H9 (cell line): ENCODE measurements at regions not wholly inside any gene's neighbourhood (a gene's known extent, or its start where the extent isn't known, plus 50 kb on each side); places are given as distances from the start of the nearest gene placed in this dataset.

Experiments
- DNase-seq: peaks from one replicate; pipeline ENCODE4 v3.0.0-alpha.2; 2017
- H2AFZ ChIP-seq: one replicate; pipeline ENCODE4 v1.6.1; 2013; ENCODE audit warnings: mild to moderate bottlenecking, low read length, control low read depth, moderate library complexity
- H2AK5ac ChIP-seq: 2 replicates; pipeline ENCODE4 v1.6.1; 2013; ENCODE audit warnings: low read length, control low read depth, mixed read lengths; ENCODE audit not compliant: insufficient read length
- H2BK120ac ChIP-seq: one replicate; pipeline ENCODE4 v1.6.1; 2013; ENCODE audit warnings: low read depth, mild to moderate bottlenecking, low read length, control low read depth, inconsistent platforms; ENCODE audit not compliant: poor library complexity, severe bottlenecking
- H2BK12ac ChIP-seq: 2 replicates; pipeline ENCODE4 v1.6.1; 2013; ENCODE audit warnings: low read length, control low read depth, mixed read lengths, low read depth; ENCODE audit not compliant: insufficient read length
- H2BK15ac ChIP-seq: 2 replicates; pipeline ENCODE4 v1.6.1; 2013; ENCODE audit warnings: low read depth, low read length, control low read depth
- H2BK20ac ChIP-seq: one replicate; pipeline ENCODE4 v1.6.1; 2013; ENCODE audit warnings: low read depth, mild to moderate bottlenecking, low read length, control low read depth, inconsistent platforms; ENCODE audit not compliant: poor library complexity, severe bottlenecking
- H2BK5ac ChIP-seq: 2 replicates; pipeline ENCODE4 v1.6.1; 2013; ENCODE audit warnings: low read length, control low read depth, mixed read lengths; ENCODE audit not compliant: insufficient read length
- H3K14ac ChIP-seq: 2 replicates; pipeline ENCODE4 v1.6.1; 2013; ENCODE audit warnings: low read length, control low read depth; ENCODE audit not compliant: insufficient read depth
- H3K18ac ChIP-seq: 2 replicates; pipeline ENCODE4 v1.6.1; 2013; ENCODE audit warnings: low read depth, mild to moderate bottlenecking, mixed read lengths, low read length, control low read depth; ENCODE audit not compliant: insufficient read length
- H3K23ac ChIP-seq: 2 replicates; pipeline ENCODE4 v1.6.1; 2013; ENCODE audit warnings: low read length, control low read depth, mixed read lengths, low read depth; ENCODE audit not compliant: insufficient read length
- H3K23me2 ChIP-seq: 2 replicates; pipeline ENCODE4 v1.6.1; 2013; ENCODE audit warnings: low read depth, mild to moderate bottlenecking, mixed read lengths, low read length, control low read depth; ENCODE audit not compliant: insufficient read length, poor library complexity, severe bottlenecking
- H3K27ac ChIP-seq: 2 replicates; pipeline ENCODE4 v1.5.1; 2013; ENCODE audit warnings: low read length, control low read depth, mixed read lengths, low read depth; ENCODE audit not compliant: insufficient read length
- H3K27me3 ChIP-seq: 2 replicates; pipeline ENCODE4 v1.6.1; 2013; ENCODE audit warnings: low read length, control low read depth, inconsistent platforms; ENCODE audit not compliant: insufficient read depth
- H3K4ac ChIP-seq: 2 replicates; pipeline ENCODE4 v1.6.1; 2013; ENCODE audit warnings: low read depth, mild to moderate bottlenecking, control low read depth, inconsistent platforms, low read length, moderate library complexity
- H3K4me1 ChIP-seq: 2 replicates; pipeline ENCODE4 v1.6.1; 2013; ENCODE audit warnings: low read length, control low read depth, inconsistent platforms; ENCODE audit not compliant: insufficient read depth
- H3K4me2 ChIP-seq: 2 replicates; pipeline ENCODE4 v1.6.1; 2013; ENCODE audit warnings: low read length, control low read depth, mixed read lengths; ENCODE audit not compliant: insufficient read length, insufficient read depth
- H3K56ac ChIP-seq: 2 replicates; pipeline ENCODE4 v1.6.1; 2013; ENCODE audit warnings: low read depth, mild to moderate bottlenecking, mixed read lengths, low read length, control low read depth; ENCODE audit not compliant: insufficient read length
- H3K79me1 ChIP-seq: 2 replicates; pipeline ENCODE4 v1.6.1; 2013; ENCODE audit warnings: low read depth, mild to moderate bottlenecking, moderate library complexity, low read length, control low read depth, inconsistent platforms; ENCODE audit not compliant: insufficient read depth, poor library complexity, severe bottlenecking
- H3K79me2 ChIP-seq: 2 replicates; pipeline ENCODE4 v1.6.1; 2013; ENCODE audit warnings: low read length, control low read depth, inconsistent platforms; ENCODE audit not compliant: insufficient read depth
- H3K9ac ChIP-seq: 2 replicates; pipeline ENCODE4 v1.6.1; 2013; ENCODE audit warnings: low read length, control low read depth, mixed read lengths; ENCODE audit not compliant: insufficient read length; ENCODE audit errors: extremely low read depth
- H3K9me3 ChIP-seq: one replicate; pipeline ENCODE4 v1.6.1; 2013; ENCODE audit warnings: low read depth, low read length, inconsistent platforms; ENCODE audit not compliant: control insufficient read depth
- H3T11ph ChIP-seq: one replicate; pipeline ENCODE4 v1.6.1; 2013; ENCODE audit warnings: mild to moderate bottlenecking, low read length, control low read depth, inconsistent platforms
- H4K20me1 ChIP-seq: one replicate; pipeline ENCODE4 v1.6.1; 2013; ENCODE audit not compliant: control insufficient read depth, insufficient read length, insufficient read depth
- H4K5ac ChIP-seq: 2 replicates; pipeline ENCODE4 v1.6.1; 2013; ENCODE audit warnings: low read depth, mild to moderate bottlenecking, mixed read lengths, low read length, control low read depth; ENCODE audit not compliant: insufficient read length
- H4K8ac ChIP-seq: replicated peaks from 2 replicates; pipeline ENCODE4 v1.6.1; 2013; ENCODE audit warnings: low read length, control low read depth, mixed read lengths, low read depth; ENCODE audit not compliant: insufficient read length
- H4K91ac ChIP-seq: 2 replicates; pipeline ENCODE4 v1.6.1; 2013; ENCODE audit warnings: low read depth, mild to moderate bottlenecking, moderate library complexity, mixed read lengths, low read length, control low read depth; ENCODE audit not compliant: insufficient read length
- H3K27ac Mint-ChIP-seq, 3 experiments: 2 replicates in 2 of 3; 3 replicates in 1 of 3; pipeline ENCODE4 v1.8.0; 2020 to 2021; ENCODE audit warnings: mixed read lengths in 3 of 3, mild to moderate bottlenecking in 1 of 3, moderate library complexity in 1 of 3
- H3K27me3 Mint-ChIP-seq: 2 replicates; pipeline ENCODE4 v1.8.0; 2021; ENCODE audit warnings: low read depth, mild to moderate bottlenecking, moderate library complexity, mixed read lengths
- H3K36me3 Mint-ChIP-seq, 3 experiments: 2 replicates in 2 of 3; 3 replicates in 1 of 3; pipeline ENCODE4 v1.8.0; 2020 to 2021; ENCODE audit warnings: low read depth in 3 of 3, mixed read lengths in 3 of 3; ENCODE audit not compliant: insufficient read depth in 1 of 3
- H3K4me1 Mint-ChIP-seq, 2 experiments: 2 replicates each; pipeline ENCODE4 v1.8.0; 2020; ENCODE audit warnings: mixed read lengths in 2 of 2
- H3K4me3 Mint-ChIP-seq, 2 experiments: 2 replicates in 1 of 2; 3 replicates in 1 of 2; pipeline ENCODE4 v1.8.0; 2020 to 2021; ENCODE audit warnings: mild to moderate bottlenecking in 2 of 2, mixed read lengths in 2 of 2, moderate library complexity in 1 of 2
- H3K9me3 Mint-ChIP-seq, 2 experiments: 2 replicates in 1 of 2; 3 replicates in 1 of 2; pipeline ENCODE4 v1.8.0; 2020; ENCODE audit warnings: mild to moderate bottlenecking in 2 of 2, mixed read lengths in 2 of 2, moderate library complexity in 1 of 2
- CTCF ChIP-seq: fragments of 200-600 bp; sonication (generic); conservative IDR thresholded peaks from 3 replicates; pipeline ENCODE4 v1.8.0; 2021; ENCODE audit warnings: antibody characterized with exemption, mild to moderate bottlenecking
- WGBS: extraction: QIAGEN DNeasy Blood & Tissue Kit; methylation state at CpG from one replicate; pipeline ENCODE4 v1.1.7; 2013; ENCODE audit warnings: missing lambda C conversion rate, low lambda C conversion rate, mixed read lengths; ENCODE audit not compliant: insufficient read length; ENCODE audit errors: extremely low coverage; 5-methylcytosine and 5-hydroxymethylcytosine counted together

- no peak for TF ChIP-seq CTCF
- H3K27ac Mint-ChIP-seq: no peak overlapping the region
- WGBS: no CpG with 5 or more reads among the region's 4 CpGs
- H2BK12ac ChIP-seq: no peak overlapping the region
- H3K79me1 ChIP-seq: no peaks in the 10 kb centered on the region
- no peaks in the 10 kb centered on the region for H3K9me3 ChIP-seq
- H4K91ac ChIP-seq: no peak overlapping the region
- H3K79me2 ChIP-seq: no peaks in the 10 kb centered on the region
- H3K27ac ChIP-seq: no peak overlapping the region
- no peaks in the 10 kb centered on the region for H3K4me1 ChIP-seq
- no peak overlapping the region for H2BK20ac ChIP-seq
- no peak overlapping the region for H3K56ac ChIP-seq
- H3K9me3 Mint-ChIP-seq: peaks cover 3 to 20% of the 10 kb centered on the region in 2 experiments; a peak in 4 of 5 replicates
- no peak overlapping the region for H3K4me2 ChIP-seq
- no peak overlapping the region for H3K4me3 Mint-ChIP-seq
- no peak overlapping the region for H2BK120ac ChIP-seq
- no peak for DNase-seq
- H4K5ac ChIP-seq: no peak overlapping the region
- H3K23ac ChIP-seq: no peak overlapping the region
- no peak overlapping the region for H3K14ac ChIP-seq
- H3T11ph ChIP-seq: no peak overlapping the region
- no peaks in the 10 kb centered on the region for H3K4me1 Mint-ChIP-seq
- no peak overlapping the region for H2BK5ac ChIP-seq
- H3K18ac ChIP-seq: no peak overlapping the region
- no peak overlapping the region for H4K8ac ChIP-seq
- no peak overlapping the region for H2AFZ ChIP-seq
- no peaks in the 10 kb centered on the region for H3K23me2 ChIP-seq
- H3K27me3 ChIP-seq: no peaks in the 10 kb centered on the region
- H3K9ac ChIP-seq: no peak overlapping the region
- no peak overlapping the region for H2AK5ac ChIP-seq
- H3K27me3 Mint-ChIP-seq: no peaks in the 10 kb centered on the region
- H3K4ac ChIP-seq: no peak overlapping the region
- H4K20me1 ChIP-seq: no peaks in the 10 kb centered on the region
- H3K36me3 Mint-ChIP-seq: peaks cover 4 to 24% (median 7%) of the 10 kb centered on the region in 3 experiments; a peak in 5 of 7 replicates
- H2BK15ac ChIP-seq: no peak overlapping the region
Measured at GRCh38 chr1:80582980-80583379, 1217.8 kb upstream of the ADGRL2 start.
